Astrocyte (in vitro differentiated cells and primary cell): ENCODE measurements at regions not wholly inside any gene's neighbourhood (a gene's known extent, or its start where the extent isn't known, plus 50 kb on each side); places are given as distances from the start of the nearest gene placed in this dataset.

Experiments
- EZH2 ChIP-seq: IDR thresholded peaks from 2 replicates; pipeline ENCODE4 v1.6.1; 2012; ENCODE audit warnings: mild to moderate bottlenecking, low read length, inconsistent platforms; ENCODE audit not compliant: insufficient read depth
- TF ChIP-seq, protein P1 (sequence below): IDR thresholded peaks from 2 replicates; pipeline ENCODE4 v1.5.1; 2011; ENCODE audit warnings: low read depth, mild to moderate bottlenecking, inconsistent platforms, low read length, moderate library complexity; ENCODE audit not compliant: insufficient read depth

DNA sequence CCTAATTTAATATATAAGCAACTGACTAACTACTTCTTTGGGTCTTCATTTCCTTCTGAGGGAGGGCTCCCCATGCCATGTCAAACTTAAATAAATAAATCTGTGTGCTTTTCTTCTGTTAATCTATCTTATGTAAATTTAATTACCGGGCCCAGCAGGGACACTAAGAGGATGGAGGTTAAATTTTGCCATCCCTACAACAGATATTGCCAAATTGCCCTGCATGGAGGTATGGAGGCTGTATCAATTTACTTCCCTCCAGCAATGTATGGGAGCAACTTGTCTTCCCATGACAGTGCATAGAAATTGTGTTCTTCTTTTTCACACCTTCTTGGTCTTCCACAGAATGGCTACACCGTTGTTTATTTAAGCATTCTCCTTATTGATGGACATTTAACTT, 129.0 kb downstream of the NFKBIZ start:
- TF ChIP-seq, protein P1, sequence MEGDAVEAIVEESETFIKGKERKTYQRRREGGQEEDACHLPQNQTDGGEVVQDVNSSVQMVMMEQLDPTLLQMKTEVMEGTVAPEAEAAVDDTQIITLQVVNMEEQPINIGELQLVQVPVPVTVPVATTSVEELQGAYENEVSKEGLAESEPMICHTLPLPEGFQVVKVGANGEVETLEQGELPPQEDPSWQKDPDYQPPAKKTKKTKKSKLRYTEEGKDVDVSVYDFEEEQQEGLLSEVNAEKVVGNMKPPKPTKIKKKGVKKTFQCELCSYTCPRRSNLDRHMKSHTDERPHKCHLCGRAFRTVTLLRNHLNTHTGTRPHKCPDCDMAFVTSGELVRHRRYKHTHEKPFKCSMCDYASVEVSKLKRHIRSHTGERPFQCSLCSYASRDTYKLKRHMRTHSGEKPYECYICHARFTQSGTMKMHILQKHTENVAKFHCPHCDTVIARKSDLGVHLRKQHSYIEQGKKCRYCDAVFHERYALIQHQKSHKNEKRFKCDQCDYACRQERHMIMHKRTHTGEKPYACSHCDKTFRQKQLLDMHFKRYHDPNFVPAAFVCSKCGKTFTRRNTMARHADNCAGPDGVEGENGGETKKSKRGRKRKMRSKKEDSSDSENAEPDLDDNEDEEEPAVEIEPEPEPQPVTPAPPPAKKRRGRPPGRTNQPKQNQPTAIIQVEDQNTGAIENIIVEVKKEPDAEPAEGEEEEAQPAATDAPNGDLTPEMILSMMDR = no peak
- no peak for TF ChIP-seq EZH2
